Testis (tissue), 2 donors: ENCODE measurements at regions not wholly inside any gene's neighbourhood (a gene's known extent, or its start where the extent isn't known, plus 50 kb on each side); places are given as distances from the start of the nearest gene placed in this dataset.

Experiments used
- CTCF ChIP-seq, 3 experiments: fragments of 450-650 bp in 2 of 3; fragments of 200-600 bp in 1 of 3; sonication (generic) in 1 of 3; IDR thresholded peaks; one replicate each; pipeline ENCODE4 v1.5.1; 2016 to 2019; ENCODE audit warnings: antibody characterized with exemption in 3 of 3, mild to moderate bottlenecking in 2 of 3, moderate library complexity in 1 of 3
- POLR2A ChIP-seq: fragments of 450-650 bp; IDR thresholded peaks from one replicate; pipeline ENCODE4 v1.6.1; 2017; ENCODE audit warnings: antibody characterized with exemption, mild to moderate bottlenecking, moderate library complexity

GRCh38 chr1:228963795-228964177 is 228.5 kb downstream of the RHOU start:
- TF ChIP-seq POLR2A (no peak), CTCF (IDR thresholded peaks at IDR 0.05) (no peak)
